Hepatocyte (in vitro differentiated cells): ENCODE measurements at regions not wholly inside any gene's neighbourhood (a gene's known extent, or its start where the extent isn't known, plus 50 kb on each side); places are given as distances from the start of the nearest gene placed in this dataset.

Experiments used
- DNase-seq: peaks from one replicate; pipeline ENCODE4 v3.0.0-alpha.2; 2016; ENCODE audit warnings: low spot score
- H2AFZ ChIP-seq: fragments of 200-600 bp; sonication (generic); 2 replicates; pipeline ENCODE4 v1.6.0; 2016; ENCODE audit warnings: antibody characterized with exemption, mild to moderate bottlenecking
- H3K27ac ChIP-seq: fragments of 200-600 bp; sonication (generic); 2 replicates; pipeline ENCODE4 v1.5.1; 2016; ENCODE audit warnings: mild to moderate bottlenecking
- H3K27me3 ChIP-seq: fragments of 200-600 bp; sonication (generic); 2 replicates; pipeline ENCODE4 v1.6.1; 2016
- H3K36me3 ChIP-seq: fragments of 200-600 bp; sonication (generic); replicated peaks from 2 replicates; pipeline ENCODE4 v1.5.1; 2016; ENCODE audit warnings: low read depth; ENCODE audit not compliant: insufficient read depth
- H3K4me1 ChIP-seq: fragments of 200-600 bp; sonication (generic); 2 replicates; pipeline ENCODE4 v1.5.1; 2016; ENCODE audit warnings: mild to moderate bottlenecking, moderate library complexity; ENCODE audit not compliant: insufficient read depth
- H3K4me2 ChIP-seq: fragments of 200-600 bp; sonication (generic); 2 replicates; pipeline ENCODE4 v1.6.0; 2016
- H3K4me3 ChIP-seq: fragments of 200-600 bp; sonication (generic); 2 replicates; pipeline ENCODE4 v1.5.1; 2016; ENCODE audit warnings: mild to moderate bottlenecking
- H3K79me2 ChIP-seq: fragments of 200-600 bp; sonication (generic); 2 replicates; pipeline ENCODE4 v1.6.0; 2017; ENCODE audit warnings: mild to moderate bottlenecking
- H3K9me2 ChIP-seq: fragments of 200-600 bp; sonication (generic); replicated peaks from 2 replicates; pipeline ENCODE4 v1.6.0; 2017; ENCODE audit warnings: mild to moderate bottlenecking; ENCODE audit not compliant: insufficient read depth
- H3K9me3 ChIP-seq: fragments of 200-600 bp; sonication (generic); 2 replicates; pipeline ENCODE4 v1.5.1; 2016; ENCODE audit warnings: low read depth, mild to moderate bottlenecking
- H4K20me1 ChIP-seq: fragments of 200-600 bp; sonication (generic); 2 replicates; pipeline ENCODE4 v1.6.0; 2016; ENCODE audit warnings: mild to moderate bottlenecking; ENCODE audit not compliant: insufficient read depth, poor library complexity, severe bottlenecking
- CTCF ChIP-seq: fragments of 200-600 bp; sonication (generic); IDR thresholded peaks from 2 replicates; pipeline ENCODE4 v1.5.1; 2016; ENCODE audit warnings: antibody characterized with exemption, mild to moderate bottlenecking; ENCODE audit not compliant: poor library complexity
- EZH2 ChIP-seq: fragments of 200-600 bp; sonication (generic); IDR thresholded peaks from 2 replicates; pipeline ENCODE4 v1.6.1; 2016; ENCODE audit warnings: antibody characterized with exemption, mild to moderate bottlenecking, borderline replicate concordance
- EZH2phosphoT487 ChIP-seq: fragments of 200-600 bp; sonication (generic); IDR thresholded peaks from one replicate; pipeline ENCODE4 v1.6.1; 2018; ENCODE audit warnings: antibody characterized with exemption, mild to moderate bottlenecking, low read depth, moderate library complexity; ENCODE audit not compliant: unreplicated experiment, severe bottlenecking
- whole genome bisulfite sequencing: methylation state at CpG from one replicate; pipeline ENCODE4 v1.1.6; 2016; ENCODE audit warnings: low lambda C conversion rate; ENCODE audit errors: missing lambda C conversion rate; 5-methylcytosine and 5-hydroxymethylcytosine counted together

GRCh38 chr4:175054980-175055379, 136.8 kb downstream of the ADAM29 start:
- no peaks in the 10 kb centered on the region for H3K4me1 ChIP-seq
- no peaks in the 10 kb centered on the region for H3K27me3 ChIP-seq
- no peaks in the 10 kb centered on the region for H3K79me2 ChIP-seq
- no peaks in the 10 kb centered on the region for H3K9me2 ChIP-seq
- no peak overlapping the region for H2AFZ ChIP-seq
- WGBS, result 36% methylated on average over 3 of the region's 3 CpGs
- no peaks in the 10 kb centered on the region for H3K9me3 ChIP-seq
- H3K4me2 ChIP-seq, result no peak overlapping the region
- no peaks in the 10 kb centered on the region for H4K20me1 ChIP-seq
- no peaks in the 10 kb centered on the region for H3K36me3 ChIP-seq
- no peak overlapping the region for H3K4me3 ChIP-seq
- no peak for DNase-seq
- no peak overlapping the region for H3K27ac ChIP-seq
- no peak for TF ChIP-seq EZH2
- no peak for TF ChIP-seq CTCF
- TF ChIP-seq EZH2phosphoT487, result no peak

GRCh38 chr4:175062183-175062592, 144.0 kb downstream of the ADAM29 start:
- Histone ChIP-seq H3K4me1 (no peaks in the 10 kb centered on the region), H3K4me2 (no peak overlapping the region), H4K20me1 (no peaks in the 10 kb centered on the region), H3K79me2 (no peaks in the 10 kb centered on the region), H3K27ac (no peak overlapping the region), H3K4me3 (no peak overlapping the region), H3K27me3 (no peaks in the 10 kb centered on the region), H2AFZ (no peak overlapping the region), H3K9me2 (no peaks in the 10 kb centered on the region), H3K36me3 (no peaks in the 10 kb centered on the region), H3K9me3 (no peaks in the 10 kb centered on the region)
- DNase-seq, result no peak
- TF ChIP-seq EZH2phosphoT487 (no peak), CTCF (no peak), EZH2 (no peak)
- WGBS, result 96% methylated on average over 3 of the region's 3 CpGs

GRCh38 chr4:175065228-175065627, 147.1 kb downstream of the ADAM29 start:
- H3K9me3 ChIP-seq, result no peaks in the 10 kb centered on the region
- no peak for DNase-seq
- no peak overlapping the region for H3K4me2 ChIP-seq
- no peaks in the 10 kb centered on the region for H3K36me3 ChIP-seq
- no peak overlapping the region for H3K4me3 ChIP-seq
- no peaks in the 10 kb centered on the region for H4K20me1 ChIP-seq
- H3K4me1 ChIP-seq, result no peaks in the 10 kb centered on the region
- H3K27ac ChIP-seq, result no peak overlapping the region
- no peaks in the 10 kb centered on the region for H3K79me2 ChIP-seq
- H3K27me3 ChIP-seq, result no peaks in the 10 kb centered on the region
- TF ChIP-seq CTCF, result no peak
- TF ChIP-seq EZH2phosphoT487, result no peak
- TF ChIP-seq EZH2, result no peak
- no peaks in the 10 kb centered on the region for H3K9me2 ChIP-seq
- H2AFZ ChIP-seq, result no peak overlapping the region

GRCh38 chr4:175066923-175067627, 148.9 kb downstream of the ADAM29 start:
- Histone ChIP-seq H3K4me1 (no peaks in the 10 kb centered on the region), H2AFZ (no peak overlapping the region), H3K79me2 (no peaks in the 10 kb centered on the region), H3K4me3 (no peak overlapping the region), H4K20me1 (no peaks in the 10 kb centered on the region), H3K4me2 (no peak overlapping the region), H3K27ac (no peak overlapping the region), H3K9me3 (no peaks in the 10 kb centered on the region), H3K27me3 (no peaks in the 10 kb centered on the region), H3K36me3 (no peaks in the 10 kb centered on the region), H3K9me2 (no peaks in the 10 kb centered on the region)
- TF ChIP-seq EZH2, result no peak
- TF ChIP-seq CTCF, result no peak
- WGBS, result 84% methylated on average over 3 of the region's 3 CpGs
- DNase-seq, result no peak
